NCI-H345 (cell line): ENCODE measurements at regions not wholly inside any gene's neighbourhood (a gene's known extent, or its start where the extent isn't known, plus 50 kb on each side); places are given as distances from the start of the nearest gene placed in this dataset.

Experiments
- DNase-seq: peaks from one replicate; lab custom pipeline; 2025; lab: John Stamatoyannopoulos, UW

GRCh38 chr2:122875091-122875865, 1119.8 kb downstream of the TSN start:
- DNase-seq = no peak

- no peak for DNase-seq
Measured at GRCh38 chr2:122883849-122884248, 1128.4 kb downstream of the TSN start.

- no peak for DNase-seq
Measured at GRCh38 chr2:122884889-122885288, 1129.4 kb downstream of the TSN start.

- DNase-seq = no peak
Measured at GRCh38 chr2:122885436-122885835, 1130.0 kb downstream of the TSN start.

- peak; percentile 13 for DNase-seq
Measured at GRCh38 chr2:122886479-122887145, 1131.2 kb downstream of the TSN start.

- no peak for DNase-seq
Measured at GRCh38 chr2:122899614-122900013, 1125.5 kb upstream of the CNTNAP5 start.

- DNase-seq = no peak
Measured at GRCh38 chr2:122905431-122905830, 1119.7 kb upstream of the CNTNAP5 start.

GRCh38 chr2:122908159-122908558, 1116.9 kb upstream of the CNTNAP5 start:
- no peak for DNase-seq

- DNase-seq = peak; percentile 77
Measured at GRCh38 chr2:122927197-122927596, 1097.9 kb upstream of the CNTNAP5 start.

GRCh38 chr2:122927710-122928557, 1097.2 kb upstream of the CNTNAP5 start:
- DNase-seq = no peak

GRCh38 chr2:122929347-122929746, 1095.7 kb upstream of the CNTNAP5 start:
- no peak for DNase-seq

GRCh38 chr2:122935506-122935905, 1089.6 kb upstream of the CNTNAP5 start:
- no peak for DNase-seq

GRCh38 chr2:122939796-122940195, 1085.3 kb upstream of the CNTNAP5 start:
- peak; percentile 7 for DNase-seq

GRCh38 chr2:122949523-122949922, 1075.6 kb upstream of the CNTNAP5 start:
- no peak for DNase-seq

GRCh38 chr2:122955776-122956175, 1069.3 kb upstream of the CNTNAP5 start:
- DNase-seq = no peak

GRCh38 chr2:122960759-122961641, 1064.1 kb upstream of the CNTNAP5 start:
- peak; percentile 78 for DNase-seq

GRCh38 chr2:122966461-122966860, 1058.6 kb upstream of the CNTNAP5 start:
- DNase-seq = no peak

- no peak for DNase-seq
Measured at GRCh38 chr2:122977580-122977979, 1047.5 kb upstream of the CNTNAP5 start.

- no peak for DNase-seq
Measured at GRCh38 chr2:122980671-122981070, 1044.4 kb upstream of the CNTNAP5 start.

- no peak for DNase-seq
Measured at GRCh38 chr2:122982936-122983335, 1042.2 kb upstream of the CNTNAP5 start.

GRCh38 chr2:122988395-122989221, 1036.5 kb upstream of the CNTNAP5 start:
- DNase-seq = no peak
